Sigmoid colon (tissue), 6 donors: ENCODE measurements at regions not wholly inside any gene's neighbourhood (a gene's known extent, or its start where the extent isn't known, plus 50 kb on each side); places are given as distances from the start of the nearest gene placed in this dataset.

Experiments
- DNase-seq: peaks from one replicate; pipeline ENCODE4 v3.0.0-alpha.2; 2019
- H3K27ac ChIP-seq, 4 donors: fragments of 200-600 bp; sonication (generic); one replicate each; pipeline ENCODE4 v1.5.1; 2016 to 2019; ENCODE audit warnings: mild to moderate bottlenecking in 1 of 4
- H3K27me3 ChIP-seq, 3 donors: fragments of 200-600 bp; sonication (generic); one replicate each; pipeline ENCODE4 v1.5.1; 2019; ENCODE audit warnings: mild to moderate bottlenecking in 1 of 3
- H3K36me3 ChIP-seq, 4 donors: fragments of 200-600 bp; sonication (generic); one replicate each; pipeline ENCODE4 v1.5.1; 2016 to 2019
- H3K4me1 ChIP-seq, 4 donors: fragments of 200-600 bp; sonication (generic); one replicate each; pipeline ENCODE4 v1.5.1; 2017 to 2019
- H3K4me3 ChIP-seq, 4 donors: fragments of 200-600 bp; sonication (generic); one replicate each; pipeline ENCODE4 v1.5.1; 2017 to 2019; ENCODE audit warnings: mild to moderate bottlenecking in 2 of 4, moderate library complexity in 1 of 4
- H3K9me3 ChIP-seq, 4 donors: fragments of 200-600 bp in 3 of 4; sonication (generic) in 3 of 4; one replicate each; pipeline versions ENCODE4 v1.5.1 to v1.6.1; 2013 to 2019
- CTCF ChIP-seq, 4 experiments: fragments of 450-650 bp in 3 of 4; fragments of 200-600 bp in 1 of 4; IDR thresholded peaks; one replicate each; pipeline ENCODE4 v1.5.1; 2016 to 2019; ENCODE audit warnings: antibody characterized with exemption in 4 of 4, mild to moderate bottlenecking in 3 of 4, moderate library complexity in 2 of 4
- EP300 ChIP-seq, 4 donors: sonication (generic); formaldehyde crosslinking; IDR thresholded peaks; one replicate each; pipeline ENCODE4 v1.6.1; 2017; ENCODE audit warnings: antibody characterized with exemption in 4 of 4
- POLR2A ChIP-seq, 2 donors: fragments of 450-650 bp; IDR thresholded peaks; one replicate each; pipeline ENCODE4 v1.6.1; 2016; ENCODE audit warnings: antibody characterized with exemption in 2 of 2, mild to moderate bottlenecking in 2 of 2, moderate library complexity in 2 of 2
- POLR2AphosphoS5 ChIP-seq, 4 donors: sonication (generic); formaldehyde crosslinking; IDR thresholded peaks; one replicate each; pipeline ENCODE4 v1.6.1; 2017; ENCODE audit warnings: antibody characterized with exemption in 4 of 4
- WGBS, 2 donors: extraction: QIAGEN DNeasy Blood & Tissue Kit; methylation state at CpG; one replicate each; pipeline ENCODE4 v1.1.7; 2013; 5-methylcytosine and 5-hydroxymethylcytosine counted together
- intact Hi-C: fragments of 100-400 bp; cut with DNase I; formaldehyde crosslinking; loops from one replicate; pipeline ENCODE4 v1.15.1; 2023
- donor health status: healthy with polysubstance abuse.
- donor health status: healthy.

- Histone ChIP-seq H3K27me3 (no peaks in the 10 kb centered on the region), H3K4me3 (no peak overlapping the region), H3K4me1 (no peaks in the 10 kb centered on the region), H3K36me3 (no peaks in the 10 kb centered on the region), H3K27ac (no peak overlapping the region), H3K9me3 (no peaks in the 10 kb centered on the region)
- 89 to 91% methylated on average over 2 of the region's 2 CpGs for WGBS, 2 donors
- intact Hi-C loops = no loop called here
- no peak for DNase-seq
- TF ChIP-seq POLR2A (IDR thresholded peaks at IDR 0.05) = no peak
- TF ChIP-seq CTCF (IDR thresholded peaks at IDR 0.05) = no peak
- TF ChIP-seq POLR2AphosphoS5 (IDR thresholded peaks at IDR 0.05) = no peak
- TF ChIP-seq EP300 (IDR thresholded peaks at IDR 0.05) = no peak
These were observed 229.0 kb upstream of the IPO5 start for GRCh38 chr13:97724450-97724849.

GRCh38 chr13:97726664-97727280 is 226.7 kb upstream of the IPO5 start:
- no peak for TF ChIP-seq CTCF (IDR thresholded peaks at IDR 0.05)
- TF ChIP-seq EP300 (IDR thresholded peaks at IDR 0.05) = no peak
- no peak for TF ChIP-seq POLR2AphosphoS5 (IDR thresholded peaks at IDR 0.05)
- Histone ChIP-seq H3K4me1 (no peaks in the 10 kb centered on the region), H3K36me3 (no peaks in the 10 kb centered on the region), H3K27ac (no peak overlapping the region), H3K9me3 (no peaks in the 10 kb centered on the region), H3K27me3 (no peaks in the 10 kb centered on the region), H3K4me3 (no peak overlapping the region)
- no peak for DNase-seq
- WGBS, 2 donors = 60 to 69% methylated on average over 4 of the region's 4 CpGs
- intact Hi-C loops = no loop called here

- DNase-seq = no peak
- Histone ChIP-seq H3K27ac (no peak overlapping the region), H3K27me3 (no peaks in the 10 kb centered on the region), H3K36me3 (no peaks in the 10 kb centered on the region), H3K4me1 (no peaks in the 10 kb centered on the region), H3K9me3 (no peaks in the 10 kb centered on the region), H3K4me3 (no peak overlapping the region)
- intact Hi-C loops = no loop called here
- 89 to 90% methylated on average over 4 of the region's 4 CpGs for WGBS, 2 donors
- no peak for TF ChIP-seq CTCF (IDR thresholded peaks at IDR 0.05)
- TF ChIP-seq POLR2AphosphoS5 (IDR thresholded peaks at IDR 0.05) = no peak
- no peak for TF ChIP-seq POLR2A (IDR thresholded peaks at IDR 0.05)
- no peak for TF ChIP-seq EP300 (IDR thresholded peaks at IDR 0.05)
These were observed 225.5 kb upstream of the IPO5 start for GRCh38 chr13:97727991-97728390.

DNA sequence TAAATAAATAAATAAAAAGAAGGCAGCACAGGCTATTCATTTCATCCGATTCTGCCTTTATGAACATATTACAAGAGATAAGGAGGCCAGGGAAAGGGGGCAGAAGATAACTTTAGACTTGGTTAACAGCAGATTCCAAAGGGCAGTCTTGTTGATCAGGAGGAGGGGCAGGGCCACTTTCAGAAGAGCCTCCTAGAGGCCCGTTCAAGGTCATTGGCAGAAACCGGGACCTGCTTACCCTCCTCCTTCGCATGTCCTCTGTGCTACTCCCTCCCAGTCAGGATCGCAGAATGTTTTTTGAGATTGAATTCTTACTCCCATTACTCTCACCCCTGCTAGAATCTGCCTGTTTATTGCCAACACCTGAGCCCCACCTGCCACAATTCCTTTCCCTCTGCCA is 217.0 kb upstream of the IPO5 start:
- H3K27ac ChIP-seq = no peak overlapping the region
- no peaks in the 10 kb centered on the region for H3K9me3 ChIP-seq
- no peaks in the 10 kb centered on the region for H3K36me3 ChIP-seq
- H3K27me3 ChIP-seq = no peaks in the 10 kb centered on the region
- TF ChIP-seq POLR2A (IDR thresholded peaks at IDR 0.05) = no peak
- no peak for TF ChIP-seq EP300 (IDR thresholded peaks at IDR 0.05)
- no peak for TF ChIP-seq POLR2AphosphoS5 (IDR thresholded peaks at IDR 0.05)
- TF ChIP-seq CTCF (IDR thresholded peaks at IDR 0.05) = no peak
- no peak for DNase-seq
- no peak overlapping the region for H3K4me3 ChIP-seq
- 64 to 84% methylated on average over 5 of the region's 5 CpGs for WGBS, 2 donors
- intact Hi-C loops = no loop called here
- H3K4me1 ChIP-seq = no peaks in the 10 kb centered on the region

GRCh38 chr13:97742084-97742483 is 211.4 kb upstream of the IPO5 start:
- TF ChIP-seq EP300 (IDR thresholded peaks at IDR 0.05) (no peak), POLR2AphosphoS5 (IDR thresholded peaks at IDR 0.05) (no peak), CTCF (IDR thresholded peaks at IDR 0.05) (no peak), POLR2A (IDR thresholded peaks at IDR 0.05) (no peak)
- intact Hi-C loops = no loop called here

More at GRCh38 chr13:97742084-97742483, 211.4 kb upstream of the IPO5 start:
- Histone ChIP-seq H3K4me1 (no peaks in the 10 kb centered on the region), H3K27me3 (no peaks in the 10 kb centered on the region), H3K27ac (no peak overlapping the region), H3K4me3 (no peak overlapping the region), H3K9me3 (no peaks in the 10 kb centered on the region), H3K36me3 (no peaks in the 10 kb centered on the region)
- 61 to 74% methylated on average over 2 of the region's 2 CpGs for WGBS, 2 donors
- no peak for DNase-seq
